Lower leg skin (tissue), 4 donors: ENCODE measurements at regions not wholly inside any gene's neighbourhood (a gene's known extent, or its start where the extent isn't known, plus 50 kb on each side); places are given as distances from the start of the nearest gene placed in this dataset.

Experiments
- DNase-seq, 2 donors: peaks; one replicate each; pipeline ENCODE4 v3.0.0-alpha.2; 2019; ENCODE audit warnings: low spot score in 2 of 2
- H3K4me3 ChIP-seq: fragments of 200-600 bp; sonication (generic); 2 replicates; pipeline ENCODE4 v1.5.1; 2017; ENCODE audit warnings: mild to moderate bottlenecking, low read depth; ENCODE audit not compliant: poor library complexity, severe bottlenecking
- CTCF ChIP-seq, 3 donors: fragments of 450-650 bp; IDR thresholded peaks; one replicate each; pipeline ENCODE4 v1.5.1; 2016; ENCODE audit warnings: antibody characterized with exemption in 3 of 3, mild to moderate bottlenecking in 3 of 3, moderate library complexity in 2 of 3
- POLR2A ChIP-seq, 2 donors: fragments of 450-650 bp; IDR thresholded peaks; one replicate each; pipeline ENCODE4 v1.6.1; 2016 to 2017; ENCODE audit warnings: antibody characterized with exemption in 2 of 2, mild to moderate bottlenecking in 1 of 2, moderate library complexity in 1 of 2
- WGBS, 2 donors: methylation state at CpG; one replicate each; pipeline ENCODE4 v1.1.5; 2018; 5-methylcytosine and 5-hydroxymethylcytosine counted together
- intact Hi-C: fragments of 100-400 bp; cut with DNase I; formaldehyde crosslinking; loops from one replicate; pipeline ENCODE4 v1.15.0; 2023; ENCODE audit warnings: low total_unique reads

- no peak for DNase-seq
- intact Hi-C loops, result no loop called here
- H3K4me3 ChIP-seq, result no peak overlapping the region
- 85 to 90% methylated on average over 7 of the region's 7 CpGs for WGBS, 2 donors
- TF ChIP-seq CTCF (IDR thresholded peaks at IDR 0.05), result no peak
- no peak for TF ChIP-seq POLR2A (IDR thresholded peaks at IDR 0.05)
Observed at GRCh38 chr6:139979021-139979725, 604.7 kb upstream of the CITED2 start.

GRCh38 chr6:139977887-139978332 lies 603.5 kb upstream of the CITED2 start:
- WGBS, 2 donors, result 29 to 31% methylated on average over 2 of the region's 2 CpGs
- intact Hi-C loops, result no loop called here
- H3K4me3 ChIP-seq, result no peak overlapping the region
- DNase-seq, result peak in 1 of 2 donors; percentile 68
- TF ChIP-seq CTCF (IDR thresholded peaks at IDR 0.05) (no peak), POLR2A (IDR thresholded peaks at IDR 0.05) (no peak)

GRCh38 chr6:139973669-139974344 lies 599.4 kb upstream of the CITED2 start:
- no peak for DNase-seq
- 60 to 69% methylated on average over 3 of the region's 3 CpGs for WGBS, 2 donors
- H3K4me3 ChIP-seq, result no peak overlapping the region
- TF ChIP-seq POLR2A (IDR thresholded peaks at IDR 0.05), result no peak
- TF ChIP-seq CTCF (IDR thresholded peaks at IDR 0.05), result no peak
- intact Hi-C loops, result no loop called here

- WGBS, 2 donors, result 88 to 93% methylated on average over 2 of the region's 2 CpGs
- intact Hi-C loops, result no loop called here
- DNase-seq, result no peak
- TF ChIP-seq CTCF (IDR thresholded peaks at IDR 0.05) (no peak), POLR2A (IDR thresholded peaks at IDR 0.05) (no peak)
- H3K4me3 ChIP-seq, result no peak overlapping the region
Observed at GRCh38 chr6:139972116-139972515, 597.7 kb upstream of the CITED2 start.

GRCh38 chr6:139970591-139970991 lies 596.1 kb upstream of the CITED2 start:
- no peak for TF ChIP-seq POLR2A (IDR thresholded peaks at IDR 0.05)
- no peak for TF ChIP-seq CTCF (IDR thresholded peaks at IDR 0.05)
- intact Hi-C loops, result no loop called here
- DNase-seq, result no peak

More at GRCh38 chr6:139970591-139970991, 596.1 kb upstream of the CITED2 start:
- 86 to 91% methylated on average over 1 of the region's 1 CpG for WGBS, 2 donors
- H3K4me3 ChIP-seq, result no peak overlapping the region
